HG03139 (cell line): ENCODE measurements at regions not wholly inside any gene's neighbourhood (a gene's known extent, or its start where the extent isn't known, plus 50 kb on each side); places are given as distances from the start of the nearest gene placed in this dataset.

Experiments
- ATAC-seq: cut with Tn5 transposase; IDR thresholded peaks from one replicate; pipeline ENCODE4 v1.9.1; 2021; ENCODE audit not compliant: unreplicated experiment

DNA sequence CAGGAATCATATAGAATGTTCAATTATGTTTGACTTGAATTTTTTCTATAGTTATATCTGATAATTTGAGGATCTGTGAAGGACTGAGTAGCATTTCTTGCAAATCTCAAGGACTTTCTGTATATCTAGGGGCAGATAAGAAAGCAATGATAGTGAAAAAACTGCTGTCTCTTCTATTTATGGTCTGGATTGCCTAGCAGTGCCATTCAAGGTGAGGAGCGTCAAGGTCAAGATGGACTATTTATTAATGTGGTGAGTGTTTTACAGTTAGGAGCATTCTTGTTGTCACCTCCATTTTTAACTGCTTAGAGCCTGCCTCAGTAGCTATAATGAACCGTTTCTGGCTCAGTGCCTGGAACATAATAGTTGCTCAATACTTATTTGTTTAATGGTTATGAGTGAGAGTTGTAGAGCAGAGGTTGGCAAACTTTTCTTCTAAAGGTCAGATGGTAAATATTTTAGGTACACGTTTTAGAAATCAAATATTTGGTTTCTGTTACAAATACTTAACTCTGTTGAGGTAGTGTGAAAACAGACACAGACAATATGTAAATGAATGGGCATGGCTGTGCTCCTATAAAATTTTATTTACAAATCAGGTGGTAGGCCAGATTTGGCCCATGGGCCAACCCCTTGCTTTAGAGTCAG lies 523.2 kb upstream of the IGFBP7 start:
- no peak for ATAC-seq

DNA sequence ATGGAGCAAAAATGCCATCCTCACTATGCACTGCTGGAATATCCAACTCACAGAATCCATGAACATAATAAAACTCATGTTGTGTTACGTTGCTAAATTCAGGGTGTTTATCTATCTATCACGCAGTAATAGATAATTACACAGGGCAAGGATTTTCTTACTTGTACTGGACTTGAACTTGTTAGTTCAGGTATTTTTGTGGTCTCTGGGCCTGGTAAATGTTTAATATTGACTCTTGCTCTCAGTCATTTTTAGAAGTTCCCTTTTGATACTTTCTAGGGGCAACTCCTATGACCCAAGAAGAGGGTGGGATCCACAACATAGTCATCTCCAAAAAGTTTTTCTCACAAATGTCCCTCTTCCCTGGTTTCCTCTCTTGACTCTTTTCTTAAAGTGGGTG lies 522.4 kb upstream of the IGFBP7 start:
- no peak for ATAC-seq

DNA sequence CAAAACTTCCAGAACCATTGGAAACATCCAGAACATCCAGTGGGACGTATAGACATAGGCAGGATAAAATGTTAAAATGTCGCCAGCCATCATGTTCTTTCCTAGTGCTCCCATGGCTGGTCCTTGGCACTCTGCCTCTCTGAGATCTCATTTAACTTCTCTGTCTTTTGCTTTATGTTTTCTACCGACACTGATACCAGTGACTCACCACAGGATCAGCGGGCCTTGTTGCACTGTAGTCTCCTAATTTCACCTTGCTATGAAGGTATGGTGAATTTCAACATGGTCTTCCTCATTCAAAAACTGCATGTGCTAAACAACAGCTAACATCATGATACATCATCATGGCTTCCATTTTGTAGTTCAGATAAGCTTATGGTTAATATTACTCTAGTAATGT lies 521.0 kb upstream of the IGFBP7 start:
- no peak for ATAC-seq

DNA sequence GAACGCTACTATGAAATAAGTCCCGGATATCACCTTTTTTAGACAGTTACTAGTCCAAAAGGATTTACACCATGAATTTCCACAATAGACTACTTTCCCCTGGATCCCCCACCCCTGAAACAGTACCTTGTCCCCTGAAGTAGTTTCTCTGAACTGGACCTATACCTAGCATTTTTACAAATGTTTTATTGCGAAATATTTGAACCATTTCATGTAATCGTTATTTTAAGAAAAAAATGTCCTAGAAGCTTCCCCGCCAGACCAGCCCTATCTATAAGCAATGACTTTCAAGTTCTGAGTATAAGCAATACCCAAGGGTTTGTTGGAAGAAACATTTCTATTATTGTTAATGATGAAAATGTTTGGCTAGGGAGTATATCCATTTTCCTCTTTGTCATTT lies 517.8 kb upstream of the IGFBP7 start:
- ATAC-seq: no peak

DNA sequence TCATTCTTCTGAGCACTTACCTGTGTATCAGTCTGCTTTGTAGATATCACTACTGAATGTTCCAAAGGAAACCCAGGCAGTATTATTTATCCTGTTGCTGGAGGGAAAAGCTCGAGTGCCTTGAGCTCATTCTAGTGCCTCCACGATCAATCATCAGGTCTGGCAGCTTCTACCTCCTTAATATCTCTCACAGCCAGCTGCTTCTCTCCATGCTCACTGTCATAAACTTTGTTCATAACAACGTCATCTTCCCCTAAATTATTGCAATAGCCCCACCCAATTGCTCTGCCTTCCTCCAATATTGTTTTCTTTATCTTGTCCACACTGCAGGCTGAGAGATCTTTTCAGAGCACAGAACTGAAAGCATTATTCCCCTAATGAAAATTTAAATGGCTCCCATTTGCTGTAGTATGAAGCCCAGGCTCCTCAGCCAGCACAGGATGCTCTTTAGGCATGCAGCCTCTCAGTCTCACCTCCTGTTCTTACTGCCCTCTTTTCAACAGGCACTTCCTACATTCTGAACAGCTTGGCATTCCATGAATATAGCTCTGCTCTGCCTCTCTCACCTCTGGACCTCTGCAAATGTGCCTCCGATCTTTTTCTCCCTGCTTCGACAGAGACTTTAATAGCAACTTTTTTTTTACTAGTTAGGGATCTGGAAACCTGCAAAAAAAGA lies 504.2 kb upstream of the IGFBP7 start:
- ATAC-seq: no peak

DNA sequence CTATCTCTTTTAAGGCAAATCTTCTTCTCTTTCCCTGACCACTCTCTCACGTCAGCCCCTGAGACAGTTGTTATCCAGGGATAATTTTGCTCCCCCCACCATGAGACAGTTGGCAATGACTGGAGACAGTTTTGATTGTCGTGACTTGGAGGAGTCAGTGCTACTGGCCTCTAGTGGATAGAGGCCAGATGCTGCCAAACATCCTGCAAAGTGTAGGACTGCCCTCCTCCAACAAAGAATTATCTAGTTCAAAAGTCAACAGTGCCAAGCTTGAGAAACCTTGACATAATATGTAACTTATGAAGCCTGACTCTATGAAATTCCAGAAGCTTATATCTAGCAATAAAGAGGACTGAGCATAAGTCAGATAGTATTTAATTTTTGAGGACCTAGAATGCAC lies 502.1 kb upstream of the IGFBP7 start:
- ATAC-seq: no peak

DNA sequence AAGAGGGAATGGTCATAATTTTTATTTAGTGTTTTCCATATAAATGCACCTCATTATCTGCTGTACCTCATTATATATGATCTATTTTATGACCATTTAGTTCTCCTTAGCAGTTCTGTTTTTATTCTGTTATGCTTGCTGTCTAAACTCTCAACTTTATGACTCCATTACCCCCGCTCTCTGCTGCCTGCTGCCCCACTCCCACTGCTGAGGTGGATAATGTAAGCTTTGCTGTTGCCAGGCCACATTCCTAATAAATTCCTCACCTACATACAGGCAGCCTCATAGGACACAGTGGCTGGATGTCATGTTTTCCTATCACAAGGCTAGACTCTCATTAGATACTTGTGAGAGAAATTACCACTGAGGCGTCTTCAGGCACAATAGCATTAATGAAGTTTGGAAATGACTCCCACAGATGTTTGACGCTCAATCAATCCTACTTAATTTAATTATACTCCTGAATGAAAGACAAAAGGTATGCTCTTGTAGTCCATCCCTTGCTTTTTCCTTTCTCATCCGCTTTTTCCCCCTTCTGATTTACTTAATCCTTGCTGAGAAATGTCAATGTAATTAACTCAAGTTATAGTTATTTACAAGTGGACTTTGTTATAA lies 497.5 kb upstream of the IGFBP7 start:
- no peak for ATAC-seq

DNA sequence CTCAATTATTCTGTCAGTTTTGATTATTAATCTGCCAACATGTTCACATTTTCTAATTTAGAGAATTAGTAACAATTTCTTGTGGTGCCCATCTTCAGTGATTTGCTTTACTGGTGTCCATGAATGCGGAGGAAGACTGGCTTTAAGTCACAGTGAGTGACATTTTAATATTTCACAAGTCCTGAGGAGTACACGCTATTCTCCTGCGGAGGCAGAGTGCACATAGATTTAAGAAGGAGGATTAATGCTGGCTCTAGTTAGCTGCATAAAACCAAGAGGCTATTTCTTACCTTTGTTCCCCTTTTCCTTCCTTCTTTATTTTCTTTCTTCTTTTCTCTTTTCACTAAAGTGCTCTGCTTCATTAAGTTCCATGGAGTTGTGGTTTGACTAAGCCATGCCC lies 495.2 kb upstream of the IGFBP7 start:
- ATAC-seq: no peak

DNA sequence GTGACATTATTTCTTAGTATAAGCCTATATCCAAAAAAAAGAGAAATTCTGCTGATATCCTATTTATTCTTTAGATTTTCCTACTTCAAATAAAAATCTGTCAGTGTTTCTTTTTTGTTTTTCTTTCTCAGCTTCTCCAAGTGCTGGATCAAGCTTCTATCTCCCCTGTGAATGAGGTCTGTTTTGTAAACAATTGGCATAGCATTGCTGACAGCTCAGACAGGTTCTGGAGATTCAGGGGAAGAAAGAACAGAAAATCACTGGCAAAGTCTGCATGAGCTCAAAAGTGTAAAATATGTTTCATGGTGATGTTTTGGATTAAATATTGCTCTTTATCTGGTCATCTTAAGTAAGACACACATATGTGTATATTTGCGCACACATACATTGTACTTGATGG lies 492.0 kb upstream of the IGFBP7 start:
- ATAC-seq: no peak

DNA sequence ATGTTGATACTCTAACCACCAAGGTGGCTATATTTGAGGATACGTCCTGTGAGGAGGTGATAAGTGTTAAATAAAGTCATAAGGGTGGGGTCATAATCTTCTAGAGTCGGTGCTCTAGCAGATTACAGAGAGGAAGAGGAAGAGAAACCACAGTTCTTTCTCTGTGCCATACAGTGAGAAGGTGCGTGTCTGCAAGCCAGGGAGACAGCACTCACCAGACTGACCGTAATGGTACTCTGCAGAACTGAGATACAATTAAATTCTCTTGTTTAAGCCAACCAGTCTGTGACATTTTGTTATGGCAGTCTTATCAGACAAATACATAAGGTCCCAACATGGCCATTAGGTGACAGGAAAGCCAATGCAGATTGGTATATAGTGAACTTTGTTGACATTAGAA lies 480.9 kb upstream of the IGFBP7 start:
- ATAC-seq: no peak

DNA sequence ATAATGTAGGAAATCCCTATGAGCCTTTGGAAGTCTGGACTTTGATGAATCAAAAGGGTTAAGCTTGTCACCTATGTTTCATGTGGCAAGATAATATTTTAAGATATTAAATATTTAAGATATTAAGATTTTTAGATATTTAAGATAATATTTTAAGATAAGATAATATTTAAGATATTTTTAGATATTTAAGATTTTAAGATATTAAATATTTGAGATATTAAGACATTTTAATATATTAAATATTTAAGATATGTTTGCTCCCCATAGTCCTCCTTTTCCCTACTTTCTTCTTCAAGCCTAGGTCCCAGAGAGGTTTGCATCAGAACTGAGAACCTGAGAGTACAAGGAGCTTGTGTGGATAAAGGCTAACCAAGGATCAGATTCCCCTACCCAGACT lies 478.4 kb upstream of the IGFBP7 start:
- no peak for ATAC-seq

DNA sequence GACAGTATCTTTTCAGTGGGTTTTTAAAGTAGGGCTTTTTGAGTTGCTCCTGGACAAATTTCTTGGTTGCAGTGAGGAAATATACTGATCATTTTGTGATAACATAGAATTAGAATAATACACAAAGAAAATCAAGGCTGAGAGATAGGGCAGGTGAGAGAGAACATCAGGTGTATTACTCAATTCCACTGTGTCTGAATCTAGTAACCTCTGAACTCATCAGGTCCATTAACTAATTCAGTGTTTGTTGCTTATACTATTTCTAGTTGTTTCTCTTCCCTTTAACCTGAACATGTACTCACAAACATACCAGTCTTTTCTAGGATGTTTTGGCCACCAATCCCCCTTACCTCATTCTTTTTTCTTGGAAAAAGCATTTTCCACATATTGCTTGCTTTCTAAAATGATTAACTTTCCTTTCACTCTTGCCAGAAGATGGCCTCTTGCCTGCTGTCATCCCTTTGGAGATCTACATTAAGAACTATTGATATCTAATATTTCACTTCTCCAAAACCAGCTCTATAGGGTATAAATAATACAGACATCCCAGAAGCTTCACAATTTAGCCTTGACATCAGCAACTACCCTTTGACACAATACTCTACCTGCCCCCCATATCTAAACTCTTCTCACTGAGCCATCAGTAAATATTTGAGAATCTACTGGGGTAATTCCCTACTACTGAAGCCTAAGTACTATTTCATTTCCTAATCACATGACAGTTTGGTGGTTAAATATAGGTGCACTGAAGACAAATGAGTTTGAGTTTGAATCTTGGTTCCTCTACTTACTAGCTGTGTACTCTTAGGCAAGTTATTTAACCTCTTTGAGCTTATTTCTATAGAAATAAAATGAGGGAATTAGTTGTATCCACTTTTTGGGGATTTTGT lies 470.8 kb upstream of the IGFBP7 start:
- ATAC-seq: no peak

DNA sequence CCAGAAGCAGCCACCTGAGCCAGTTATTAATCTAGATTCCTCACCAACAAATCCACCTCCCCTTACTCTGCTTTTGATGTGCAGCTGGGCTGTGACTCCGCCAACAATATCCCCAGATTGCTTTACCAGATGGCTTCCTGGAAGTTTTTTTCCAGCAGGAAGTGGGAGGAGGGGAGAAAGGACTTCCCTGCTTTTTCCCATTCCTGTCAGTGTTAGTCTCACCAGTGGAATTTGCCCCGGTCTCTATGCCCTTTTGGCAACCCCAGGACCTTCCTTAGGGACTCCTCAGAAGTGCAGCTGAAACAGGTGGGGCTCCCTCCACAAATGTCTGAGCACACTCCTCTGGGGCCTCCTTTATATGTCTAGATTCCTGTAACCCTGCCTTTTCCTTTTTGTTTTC lies 465.2 kb upstream of the IGFBP7 start:
- no peak for ATAC-seq

DNA sequence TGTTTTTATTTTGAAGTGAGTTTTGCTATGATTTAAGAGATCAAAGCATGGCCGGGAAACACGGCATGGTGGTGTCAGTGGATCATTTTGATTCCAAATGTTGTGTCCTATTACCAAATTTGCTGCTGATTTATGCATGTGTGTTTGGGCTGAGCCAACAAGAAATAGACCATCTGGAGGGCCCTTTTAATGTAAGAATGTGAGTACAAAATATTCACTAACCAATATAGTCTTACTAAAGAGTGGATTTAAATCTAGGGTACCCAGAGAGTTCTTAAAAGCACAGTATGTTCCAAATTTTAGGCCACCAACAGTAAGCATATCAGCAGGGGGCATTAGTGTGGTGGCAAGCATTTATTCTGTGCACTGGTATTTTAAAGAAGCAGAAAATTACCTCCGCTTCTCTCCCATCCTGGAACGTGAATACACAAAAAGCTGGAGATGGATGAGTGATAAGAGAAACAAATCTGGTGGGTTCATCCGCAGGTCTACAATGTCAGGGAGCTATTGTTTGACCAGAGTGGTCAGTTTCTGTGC lies 444.4 kb upstream of the IGFBP7 start:
- no peak for ATAC-seq

DNA sequence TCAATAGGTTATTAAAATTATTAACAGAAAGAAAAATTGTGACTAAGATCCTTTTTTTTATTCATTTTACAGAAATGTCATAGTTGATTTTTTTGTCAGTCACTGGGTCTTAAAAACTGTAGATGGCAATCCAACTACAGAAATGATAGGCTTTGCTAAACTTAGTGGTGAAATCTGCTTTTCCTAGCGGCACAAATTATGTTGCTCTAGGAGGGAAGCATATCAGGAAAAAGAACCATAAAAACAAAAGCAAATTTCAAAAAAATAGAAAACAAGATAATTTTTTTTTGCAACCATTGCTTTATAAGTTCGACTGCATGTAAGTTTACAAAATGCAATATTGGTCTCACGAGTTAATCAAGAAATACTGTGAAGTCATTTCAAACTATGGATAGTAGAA lies 443.5 kb upstream of the IGFBP7 start:
- no peak for ATAC-seq

DNA sequence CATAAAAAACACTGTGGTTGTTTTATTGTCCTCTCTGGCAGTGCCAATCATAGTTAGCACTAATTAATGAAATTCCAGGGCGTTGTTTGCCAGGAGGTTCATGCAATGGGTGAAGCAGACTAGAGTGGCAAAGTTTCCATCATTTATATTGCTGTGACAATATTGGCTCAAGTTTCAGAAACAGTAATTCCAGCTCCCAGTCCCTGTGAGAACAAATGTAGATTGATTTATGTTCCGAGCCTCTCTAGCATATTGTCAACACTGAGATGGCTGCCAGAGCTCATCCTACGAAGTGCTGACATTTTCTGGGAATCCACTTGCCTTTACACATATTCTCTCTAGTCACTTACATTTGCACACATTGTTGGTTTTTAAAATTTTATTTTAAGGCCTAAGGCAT lies 440.0 kb upstream of the IGFBP7 start:
- no peak for ATAC-seq

DNA sequence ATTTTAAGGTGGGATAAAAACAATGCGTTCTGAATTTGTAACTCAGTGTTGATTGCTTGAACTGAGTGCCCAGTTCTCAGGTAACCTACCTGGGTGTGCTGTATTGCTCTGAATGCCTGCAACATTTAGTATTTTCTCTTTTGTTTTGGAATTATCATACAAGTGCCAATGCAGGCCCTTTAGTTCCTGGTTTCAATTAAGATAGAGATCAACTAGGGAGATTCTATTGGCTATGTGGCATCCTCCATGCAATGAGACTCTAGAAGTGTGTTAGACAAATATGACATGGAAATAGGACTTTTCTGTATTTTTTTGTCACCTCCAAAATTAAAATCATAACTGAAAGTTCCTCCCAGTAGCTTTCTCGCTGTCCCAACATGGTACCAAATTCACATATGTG lies 438.7 kb upstream of the IGFBP7 start:
- no peak for ATAC-seq

DNA sequence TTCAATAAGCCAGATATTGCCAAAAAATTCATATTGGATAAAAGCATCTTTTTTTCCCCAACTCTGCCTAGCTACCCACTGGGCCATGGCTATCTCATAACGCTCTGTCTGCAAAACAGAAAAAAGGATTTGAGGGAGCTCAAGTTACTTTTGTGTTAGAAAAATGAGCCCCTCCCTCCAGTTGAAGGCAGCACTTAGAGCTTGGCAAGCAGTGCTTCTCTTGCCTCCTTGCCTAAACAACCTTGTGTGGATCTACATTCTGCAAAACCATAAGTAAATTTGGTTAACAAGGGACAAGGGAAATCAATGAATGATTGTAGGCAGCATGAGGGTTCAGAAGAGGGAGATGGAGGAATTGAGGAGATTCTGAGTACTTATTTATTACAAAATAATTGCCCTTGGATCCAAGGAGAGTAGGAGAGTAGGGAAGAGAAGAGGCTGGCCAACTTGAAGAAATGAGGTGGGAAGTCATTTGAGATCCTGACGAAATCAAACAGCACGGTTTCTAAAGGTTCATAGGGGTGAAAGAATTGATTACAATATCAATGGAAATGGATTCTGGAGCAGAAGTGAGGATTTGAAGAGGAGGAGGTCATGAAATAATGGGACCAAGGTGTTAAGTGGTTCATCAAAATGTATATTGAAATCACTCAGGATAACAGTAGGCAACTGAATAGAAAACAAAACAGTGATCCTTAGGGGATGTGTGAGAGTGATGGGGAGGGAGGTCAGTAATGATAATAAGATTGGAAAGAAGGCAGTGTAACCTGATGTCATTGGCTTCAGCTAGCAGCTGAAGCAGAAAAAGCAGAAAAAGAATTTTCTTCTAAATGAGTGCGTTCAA lies 434.8 kb upstream of the IGFBP7 start:
- ATAC-seq: no peak

DNA sequence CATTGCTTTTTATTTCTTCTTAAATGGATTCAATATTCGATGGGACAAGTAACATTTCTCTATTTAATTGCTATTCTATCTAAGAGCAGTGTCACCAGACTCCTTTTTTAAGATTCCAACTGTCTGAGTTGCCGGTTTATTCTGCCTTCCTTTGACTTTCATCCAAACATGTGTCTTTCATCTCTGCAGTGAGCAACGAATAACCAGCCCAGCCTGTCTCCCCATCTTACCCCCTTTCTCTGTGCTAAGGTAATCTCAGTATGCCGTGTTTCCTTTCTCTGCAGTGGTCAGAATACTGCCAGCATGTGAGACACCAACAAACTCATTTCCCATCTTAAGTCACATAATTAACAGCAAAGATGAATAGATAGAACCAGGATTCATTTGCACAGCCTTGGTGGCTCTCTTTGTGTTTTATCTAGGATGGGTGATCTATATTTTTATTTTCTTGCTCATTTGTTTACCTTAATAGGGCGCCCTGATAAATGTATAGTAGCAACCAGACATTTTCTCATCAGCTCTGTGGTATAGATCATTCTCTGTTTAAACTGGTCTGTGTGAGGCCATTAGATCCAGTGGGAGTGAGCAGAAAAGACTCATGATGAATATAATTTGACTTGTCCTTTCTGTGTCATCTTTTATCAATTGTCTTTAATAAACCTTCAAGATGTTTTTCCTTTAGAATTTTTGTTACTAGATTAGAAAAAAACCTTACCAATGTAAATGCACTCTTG lies 394.8 kb upstream of the IGFBP7 start:
- no peak for ATAC-seq

DNA sequence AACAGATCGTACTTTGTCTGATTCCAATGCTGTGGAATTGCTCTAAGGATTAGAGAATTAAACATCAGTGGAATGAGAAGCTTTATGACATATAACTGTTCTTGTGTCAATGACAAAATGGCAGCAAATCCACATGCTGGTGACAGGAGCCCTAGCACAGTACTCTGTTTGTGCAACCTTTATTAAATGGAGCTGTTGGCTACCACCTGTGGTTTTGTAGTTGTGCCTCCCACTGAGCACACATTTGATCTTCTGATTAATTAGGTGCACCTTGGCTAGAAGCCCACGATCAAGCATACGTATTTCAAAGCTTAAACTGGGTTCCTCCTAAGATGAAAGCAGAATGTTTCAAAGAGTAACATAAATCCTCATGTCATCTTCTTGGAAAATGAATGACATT lies 394.0 kb upstream of the IGFBP7 start:
- ATAC-seq: no peak
